ENCODE measurements at regions not wholly inside any gene's neighbourhood (a gene's known extent, or its start where the extent isn't known, plus 50 kb on each side); places are given as distances from the start of the nearest gene placed in this dataset.

DNA sequence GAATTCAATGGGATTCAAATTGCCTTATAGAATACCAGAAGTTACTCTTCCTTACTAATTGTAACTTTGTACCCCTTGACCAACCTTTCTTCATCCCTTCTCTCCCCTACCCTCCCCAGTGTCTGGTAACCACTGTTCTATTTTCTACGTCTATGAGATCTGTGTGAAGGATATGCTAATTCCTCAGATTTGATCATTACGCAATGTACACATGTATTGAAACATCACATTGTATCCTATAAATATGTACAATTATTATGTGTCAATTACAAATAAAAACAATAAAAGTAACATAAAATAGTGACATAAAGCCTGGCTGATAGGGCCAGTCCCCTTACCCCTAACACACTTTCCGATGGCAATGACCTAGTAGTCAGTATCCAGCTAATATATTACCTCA, 95.1 kb upstream of the GRIA3 start:
- H3K27ac ChIP-seq (ENCODE audit: low read length) = no peak overlapping the region
- H3K27me3 ChIP-seq (ENCODE audit: control insufficient read depth, insufficient read depth, low read length) = no peaks in the 10 kb centered on the region
- no peaks in the 10 kb centered on the region for H3K36me3 ChIP-seq (ENCODE audit: control insufficient read depth, insufficient read depth, low read length)
- TF ChIP-seq POLR2AphosphoS5 (IDR thresholded peaks at IDR 0.05; ENCODE audit: low read depth, low read length) = no peak
- TF ChIP-seq SIN3A (IDR thresholded peaks at IDR 0.05; ENCODE audit: borderline replicate concordance, insufficient read depth, low read depth, low read length) = no peak
- TF ChIP-seq, protein P1, sequence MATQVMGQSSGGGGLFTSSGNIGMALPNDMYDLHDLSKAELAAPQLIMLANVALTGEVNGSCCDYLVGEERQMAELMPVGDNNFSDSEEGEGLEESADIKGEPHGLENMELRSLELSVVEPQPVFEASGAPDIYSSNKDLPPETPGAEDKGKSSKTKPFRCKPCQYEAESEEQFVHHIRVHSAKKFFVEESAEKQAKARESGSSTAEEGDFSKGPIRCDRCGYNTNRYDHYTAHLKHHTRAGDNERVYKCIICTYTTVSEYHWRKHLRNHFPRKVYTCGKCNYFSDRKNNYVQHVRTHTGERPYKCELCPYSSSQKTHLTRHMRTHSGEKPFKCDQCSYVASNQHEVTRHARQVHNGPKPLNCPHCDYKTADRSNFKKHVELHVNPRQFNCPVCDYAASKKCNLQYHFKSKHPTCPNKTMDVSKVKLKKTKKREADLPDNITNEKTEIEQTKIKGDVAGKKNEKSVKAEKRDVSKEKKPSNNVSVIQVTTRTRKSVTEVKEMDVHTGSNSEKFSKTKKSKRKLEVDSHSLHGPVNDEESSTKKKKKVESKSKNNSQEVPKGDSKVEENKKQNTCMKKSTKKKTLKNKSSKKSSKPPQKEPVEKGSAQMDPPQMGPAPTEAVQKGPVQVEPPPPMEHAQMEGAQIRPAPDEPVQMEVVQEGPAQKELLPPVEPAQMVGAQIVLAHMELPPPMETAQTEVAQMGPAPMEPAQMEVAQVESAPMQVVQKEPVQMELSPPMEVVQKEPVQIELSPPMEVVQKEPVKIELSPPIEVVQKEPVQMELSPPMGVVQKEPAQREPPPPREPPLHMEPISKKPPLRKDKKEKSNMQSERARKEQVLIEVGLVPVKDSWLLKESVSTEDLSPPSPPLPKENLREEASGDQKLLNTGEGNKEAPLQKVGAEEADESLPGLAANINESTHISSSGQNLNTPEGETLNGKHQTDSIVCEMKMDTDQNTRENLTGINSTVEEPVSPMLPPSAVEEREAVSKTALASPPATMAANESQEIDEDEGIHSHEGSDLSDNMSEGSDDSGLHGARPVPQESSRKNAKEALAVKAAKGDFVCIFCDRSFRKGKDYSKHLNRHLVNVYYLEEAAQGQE (IDR thresholded peaks at IDR 0.05; ENCODE audit: insufficient read depth in 1 of 2, low read depth in 2 of 2, low read length in 1 of 2) = no peak
- TF ChIP-seq, protein P2, sequence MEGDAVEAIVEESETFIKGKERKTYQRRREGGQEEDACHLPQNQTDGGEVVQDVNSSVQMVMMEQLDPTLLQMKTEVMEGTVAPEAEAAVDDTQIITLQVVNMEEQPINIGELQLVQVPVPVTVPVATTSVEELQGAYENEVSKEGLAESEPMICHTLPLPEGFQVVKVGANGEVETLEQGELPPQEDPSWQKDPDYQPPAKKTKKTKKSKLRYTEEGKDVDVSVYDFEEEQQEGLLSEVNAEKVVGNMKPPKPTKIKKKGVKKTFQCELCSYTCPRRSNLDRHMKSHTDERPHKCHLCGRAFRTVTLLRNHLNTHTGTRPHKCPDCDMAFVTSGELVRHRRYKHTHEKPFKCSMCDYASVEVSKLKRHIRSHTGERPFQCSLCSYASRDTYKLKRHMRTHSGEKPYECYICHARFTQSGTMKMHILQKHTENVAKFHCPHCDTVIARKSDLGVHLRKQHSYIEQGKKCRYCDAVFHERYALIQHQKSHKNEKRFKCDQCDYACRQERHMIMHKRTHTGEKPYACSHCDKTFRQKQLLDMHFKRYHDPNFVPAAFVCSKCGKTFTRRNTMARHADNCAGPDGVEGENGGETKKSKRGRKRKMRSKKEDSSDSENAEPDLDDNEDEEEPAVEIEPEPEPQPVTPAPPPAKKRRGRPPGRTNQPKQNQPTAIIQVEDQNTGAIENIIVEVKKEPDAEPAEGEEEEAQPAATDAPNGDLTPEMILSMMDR (IDR thresholded peaks at IDR 0.05) = no peak
- no peak for TF ChIP-seq TCF7L2 (IDR thresholded peaks at IDR 0.05; ENCODE audit: low read depth, low read length)
- CTCF ChIA-PET = no interaction called here
- H3K9me3 ChIP-seq (ENCODE audit: control insufficient read depth, insufficient read depth, low read depth, low read length) = no peaks in the 10 kb centered on the region
- POLR2A ChIA-PET = no interaction called here
- no peaks in the 10 kb centered on the region for H3K4me1 ChIP-seq (ENCODE audit: control insufficient read depth, insufficient read depth, low read length)
- no peak overlapping the region for H3K4me3 ChIP-seq (ENCODE audit: low read depth in 2 of 2, low read length in 2 of 2)
- intact Hi-C loops (cut with micrococcal nuclease; ENCODE audit: unreplicated experiment) = no loop called here
- ATAC-seq (no peak), DNase-seq (ENCODE audit: low read depth, low spot score) (no peak)
- no TSS peak for BruUV-seq (replicated peaks)
- in situ Hi-C loops (cut with HindIII; ENCODE audit: low pct_unique_long_range_greater_than_20kb, low sequenced_read_pairs) = no loop called here

DNA sequence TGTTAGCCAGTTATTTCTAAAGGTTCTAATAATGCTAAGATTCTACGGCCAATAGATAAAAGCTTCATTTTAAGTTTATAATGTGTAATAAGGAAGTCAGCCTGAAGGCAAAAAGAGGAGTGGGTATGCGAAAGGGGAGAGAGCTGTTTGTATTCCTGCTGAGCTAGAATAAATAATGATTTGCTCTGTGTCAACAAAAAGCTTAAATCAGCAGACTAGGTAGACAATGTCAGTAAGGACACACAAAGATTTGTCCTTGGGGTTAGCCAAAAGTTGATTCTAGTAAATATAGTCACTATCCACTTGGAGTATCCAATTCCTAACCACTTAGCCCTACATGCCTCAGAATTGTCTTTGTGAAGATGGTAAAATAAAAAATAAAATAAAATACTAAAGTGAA, 90.3 kb upstream of the GRIA3 start:
- POLR2A ChIA-PET = no interaction called here

DNA sequence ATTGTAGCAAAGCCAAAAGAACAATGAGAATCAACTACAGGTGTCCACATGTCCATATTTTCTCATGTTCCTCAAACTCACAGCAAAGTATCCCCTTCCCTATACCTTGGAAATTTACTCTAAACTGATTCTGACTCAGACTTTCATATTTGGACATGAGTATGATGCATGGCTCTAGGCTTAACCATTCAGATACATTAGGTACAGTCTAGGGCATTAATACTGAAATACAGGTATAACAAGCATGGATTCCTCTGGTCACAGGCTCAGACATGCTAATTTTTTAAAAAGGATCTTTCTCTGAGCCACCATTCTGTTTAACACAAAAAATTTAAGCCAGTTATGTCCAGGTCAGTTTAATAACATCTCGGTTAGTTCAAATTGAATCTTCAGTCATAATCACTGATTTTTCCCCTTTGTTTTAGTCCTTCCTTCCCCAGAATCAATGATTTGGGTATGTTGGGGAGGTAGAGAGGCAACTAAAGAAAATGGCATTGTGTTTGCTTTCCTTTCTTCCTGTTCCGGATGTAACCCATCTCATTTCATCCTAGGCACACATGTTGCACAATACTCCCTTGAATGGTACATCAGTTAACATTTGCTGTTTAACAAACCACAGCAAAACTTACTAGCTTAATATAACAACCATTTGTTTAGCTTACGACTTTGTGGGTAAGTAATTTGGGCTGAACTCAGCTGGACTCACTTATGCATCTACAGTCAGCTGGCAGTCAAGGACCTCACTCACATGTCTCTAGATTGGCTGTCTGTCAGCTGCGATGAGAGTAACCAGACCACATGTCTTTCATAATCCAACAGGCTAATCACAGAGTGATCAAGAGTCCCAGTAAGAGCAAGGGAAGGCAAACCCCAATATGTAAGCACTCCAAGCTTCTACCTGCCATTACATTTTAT, 75.3 kb upstream of the GRIA3 start:
- CTCF ChIA-PET = no interaction called here

More for the DNA sequence above, 90.3 kb upstream of the GRIA3 start:
- H3K9me3 ChIP-seq (ENCODE audit: control insufficient read depth, insufficient read depth, low read depth, low read length) = no peaks in the 10 kb centered on the region
- no peaks in the 10 kb centered on the region for H3K4me1 ChIP-seq (ENCODE audit: control insufficient read depth, insufficient read depth, low read length)
- H3K27ac ChIP-seq (ENCODE audit: low read length) = no peak overlapping the region
- no peak for DNase-seq (ENCODE audit: low read depth, low spot score)
- H3K36me3 ChIP-seq (ENCODE audit: control insufficient read depth, insufficient read depth, low read length) = no peaks in the 10 kb centered on the region
- no peaks in the 10 kb centered on the region for H3K27me3 ChIP-seq (ENCODE audit: control insufficient read depth, insufficient read depth, low read length)
- ATAC-seq = no peak
- intact Hi-C loops (cut with micrococcal nuclease; ENCODE audit: unreplicated experiment) (loop anchor here (1.0 kb wide), 1 partner anchor 31 kb away; no protein-coding TSS in a partner anchor), in situ Hi-C loops (cut with HindIII; ENCODE audit: low pct_unique_long_range_greater_than_20kb, low sequenced_read_pairs) (no loop called here)
- no peak overlapping the region for H3K4me3 ChIP-seq (ENCODE audit: low read depth in 2 of 2, low read length in 2 of 2)
- BruUV-seq (replicated peaks) = no TSS peak
- CTCF ChIA-PET = no interaction called here
- TF ChIP-seq SIN3A (IDR thresholded peaks at IDR 0.05; ENCODE audit: borderline replicate concordance, insufficient read depth, low read depth, low read length) = no peak

More for the DNA sequence above, 75.3 kb upstream of the GRIA3 start:
- intact Hi-C loops (cut with micrococcal nuclease; ENCODE audit: unreplicated experiment) (no loop called here), in situ Hi-C loops (cut with HindIII; ENCODE audit: low pct_unique_long_range_greater_than_20kb, low sequenced_read_pairs) (no loop called here)
- Histone ChIP-seq H3K4me3 (ENCODE audit: low read depth in 2 of 2, low read length in 2 of 2) (no peak overlapping the region), H3K27ac (ENCODE audit: low read length) (no peak overlapping the region), H3K36me3 (ENCODE audit: control insufficient read depth, insufficient read depth, low read length) (no peaks in the 10 kb centered on the region), H3K27me3 (ENCODE audit: control insufficient read depth, insufficient read depth, low read length) (no peaks in the 10 kb centered on the region), H3K4me1 (ENCODE audit: control insufficient read depth, insufficient read depth, low read length) (no peaks in the 10 kb centered on the region), H3K9me3 (ENCODE audit: control insufficient read depth, insufficient read depth, low read depth, low read length) (no peaks in the 10 kb centered on the region)
- POLR2A ChIA-PET = no interaction called here
- TF ChIP-seq POLR2AphosphoS5 (IDR thresholded peaks at IDR 0.05; ENCODE audit: low read depth, low read length) = no peak
- TF ChIP-seq SIN3A (IDR thresholded peaks at IDR 0.05; ENCODE audit: borderline replicate concordance, insufficient read depth, low read depth, low read length) = no peak
- TF ChIP-seq, protein P1 (IDR thresholded peaks at IDR 0.05; ENCODE audit: insufficient read depth in 1 of 2, low read depth in 2 of 2, low read length in 1 of 2) = no peak
- TF ChIP-seq, protein P2 (IDR thresholded peaks at IDR 0.05) = no peak
- TF ChIP-seq TCF7L2 (IDR thresholded peaks at IDR 0.05; ENCODE audit: low read depth, low read length) = no peak
- no TSS peak for BruUV-seq (replicated peaks)
- no peak for DNase-seq (ENCODE audit: low read depth, low spot score)
- ATAC-seq = no peak

Data from Panc1 (cell line).